Ovary (tissue), 7 donors: ENCODE measurements at regions not wholly inside any gene's neighbourhood (a gene's known extent, or its start where the extent isn't known, plus 50 kb on each side); places are given as distances from the start of the nearest gene placed in this dataset.

Source experiments
- DNase-seq, 5 donors: peaks; one replicate each; pipeline ENCODE4 v3.0.0-alpha.2; 2019 to 2020
- H3K27ac ChIP-seq, 2 donors: fragments of 200-600 bp; one replicate each; pipeline versions ENCODE4 v1.5.1 to v1.8.0; 2019 to 2022
- H3K27me3 ChIP-seq: fragments of 200-600 bp; one replicate; pipeline ENCODE4 v1.8.0; 2022
- H3K36me3 ChIP-seq: fragments of 200-600 bp; sonication (generic); one replicate; pipeline ENCODE4 v1.5.1; 2019
- H3K4me1 ChIP-seq: one replicate; pipeline ENCODE4 v1.8.1; 2013; ENCODE audit warnings: mild to moderate bottlenecking, moderate library complexity; ENCODE audit not compliant: insufficient read depth
- H3K4me3 ChIP-seq: fragments of 200-600 bp; sonication (generic); one replicate; pipeline ENCODE4 v1.5.1; 2017
- H3K9me3 ChIP-seq, 2 donors: fragments of 200-600 bp in 1 of 2; sonication (generic) in 1 of 2; one replicate each; pipeline versions ENCODE4 v1.5.1 to v1.8.1; 2013 to 2019; ENCODE audit warnings: mild to moderate bottlenecking in 1 of 2, moderate library complexity in 1 of 2
- CTCF ChIP-seq, 3 donors: fragments of 450-650 bp in 2 of 3; fragments of 200-600 bp in 1 of 3; IDR thresholded peaks; one replicate each; pipeline versions ENCODE4 v1.5.1 to v1.8.0; 2016 to 2022; ENCODE audit warnings: antibody characterized with exemption in 3 of 3, mild to moderate bottlenecking in 1 of 3
- EP300 ChIP-seq: sonication (generic); formaldehyde crosslinking; IDR thresholded peaks from one replicate; pipeline ENCODE4 v1.6.1; 2017; ENCODE audit warnings: antibody characterized with exemption
- POLR2A ChIP-seq: fragments of 450-650 bp; IDR thresholded peaks from one replicate; pipeline ENCODE4 v1.6.1; 2017; ENCODE audit warnings: antibody characterized with exemption, mild to moderate bottlenecking, moderate library complexity
- WGBS, 3 donors: extraction: QIAGEN DNeasy Blood & Tissue Kit in 1 of 3; methylation state at CpG; one replicate each; pipeline versions ENCODE4 v1.1.5 to v1.1.7; 2013 to 2017; 5-methylcytosine and 5-hydroxymethylcytosine counted together
- intact Hi-C, 4 donors: fragments of 100-400 bp; cut with DNase I; formaldehyde crosslinking; loops; one replicate each; pipeline versions ENCODE4 v1.11.0 to v1.15.1; 2022 to 2023
- donor health status: DM: no; HTN: no; CAD: no; lungs with moderate emphysema.
- donor health status: DM: no; HTN: no; CAD: no.
- donor health status: Bipolar disorder and iron deficiency.
- donor health status: DM: no; HTN: no; CAD: no.
- donor health status: DM: yes; HTN: yes; CAD: no.

- H3K4me1 ChIP-seq: no peaks in the 10 kb centered on the region
- H3K4me3 ChIP-seq: no peak overlapping the region
- no peak overlapping the region for H3K27ac ChIP-seq
- TF ChIP-seq CTCF (IDR thresholded peaks at IDR 0.05): no peak
- no peak for TF ChIP-seq POLR2A
- H3K9me3 ChIP-seq: no peaks in the 10 kb centered on the region
- no peaks in the 10 kb centered on the region for H3K36me3 ChIP-seq
- H3K27me3 ChIP-seq: no peaks in the 10 kb centered on the region
- 91 to 93% (median 92%) methylated on average over 2 of the region's 2 CpGs for WGBS, 3 donors
- intact Hi-C loops: no loop called here
- no peak for DNase-seq
Measured at GRCh38 chr12:127223011-127223410, 1044.0 kb upstream of the TMEM132C start.

GRCh38 chr12:127223731-127224130 lies 1043.2 kb upstream of the TMEM132C start:
- Histone ChIP-seq H3K27ac (no peak overlapping the region), H3K4me3 (no peak overlapping the region), H3K27me3 (no peaks in the 10 kb centered on the region), H3K36me3 (no peaks in the 10 kb centered on the region), H3K4me1 (no peaks in the 10 kb centered on the region), H3K9me3 (no peaks in the 10 kb centered on the region)
- intact Hi-C loops: no loop called here
- no peak for DNase-seq
- 12 to 17% (median 12%) methylated on average over 3 of the region's 3 CpGs for WGBS, 3 donors
- TF ChIP-seq CTCF (IDR thresholded peaks at IDR 0.05) (no peak), EP300 (no peak)

- Histone ChIP-seq H3K4me1 (no peaks in the 10 kb centered on the region), H3K27me3 (no peaks in the 10 kb centered on the region), H3K27ac (no peak overlapping the region), H3K9me3 (no peaks in the 10 kb centered on the region), H3K36me3 (no peaks in the 10 kb centered on the region), H3K4me3 (no peak overlapping the region)
- DNase-seq: no peak
- 67 to 71% (median 67%) methylated on average over 6 of the region's 6 CpGs for WGBS, 3 donors
- intact Hi-C loops: no loop called here
- no peak for TF ChIP-seq EP300
- TF ChIP-seq POLR2A: no peak
- no peak for TF ChIP-seq CTCF (IDR thresholded peaks at IDR 0.05)
Measured at GRCh38 chr12:127230843-127231260, 1036.1 kb upstream of the TMEM132C start.

- Histone ChIP-seq H3K4me3 (no peak overlapping the region), H3K36me3 (no peaks in the 10 kb centered on the region), H3K4me1 (no peaks in the 10 kb centered on the region), H3K9me3 (no peaks in the 10 kb centered on the region), H3K27me3 (no peaks in the 10 kb centered on the region), H3K27ac (no peak overlapping the region)
- TF ChIP-seq EP300 (no peak), CTCF (IDR thresholded peaks at IDR 0.05) (no peak), POLR2A (no peak)
- no peak for DNase-seq
- intact Hi-C loops: no loop called here
- 71 to 82% (median 74%) methylated on average over 7 of the region's 7 CpGs for WGBS, 3 donors
Measured at GRCh38 chr12:127231371-127231770, 1035.6 kb upstream of the TMEM132C start.

- H3K27me3 ChIP-seq: no peaks in the 10 kb centered on the region
- 47 to 77% (median 47%) methylated on average over 2 of the region's 2 CpGs for WGBS, 3 donors
Measured at GRCh38 chr12:127233016-127233415, 1034.0 kb upstream of the TMEM132C start.

More at GRCh38 chr12:127233016-127233415, 1034.0 kb upstream of the TMEM132C start:
- H3K36me3 ChIP-seq: no peaks in the 10 kb centered on the region
- no peak for TF ChIP-seq CTCF (IDR thresholded peaks at IDR 0.05)
- no peak for TF ChIP-seq EP300
- TF ChIP-seq POLR2A: no peak
- no peak for DNase-seq
- H3K27ac ChIP-seq: no peak overlapping the region
- no peaks in the 10 kb centered on the region for H3K9me3 ChIP-seq
- intact Hi-C loops: no loop called here
- no peak overlapping the region for H3K4me3 ChIP-seq
- no peaks in the 10 kb centered on the region for H3K4me1 ChIP-seq
